PFSK-1 (cell line): ENCODE measurements at regions not wholly inside any gene's neighbourhood (a gene's known extent, or its start where the extent isn't known, plus 50 kb on each side); places are given as distances from the start of the nearest gene placed in this dataset.

Experiments
- POLR2AphosphoS5 ChIP-seq: IDR thresholded peaks from 2 replicates; pipeline ENCODE4 v1.6.1; 2012; ENCODE audit warnings: low read depth, mild to moderate bottlenecking, control low read depth, low read length, moderate library complexity
- SIN3A ChIP-seq: IDR thresholded peaks from 2 replicates; pipeline ENCODE4 v1.6.1; 2012; ENCODE audit warnings: mild to moderate bottlenecking, low read length, moderate library complexity, borderline replicate concordance; ENCODE audit not compliant: insufficient read depth
- TAF1 ChIP-seq: IDR thresholded peaks from 2 replicates; pipeline ENCODE4 v1.6.1; 2012; ENCODE audit warnings: low read length, control low read depth, borderline replicate concordance; ENCODE audit not compliant: insufficient read depth

DNA sequence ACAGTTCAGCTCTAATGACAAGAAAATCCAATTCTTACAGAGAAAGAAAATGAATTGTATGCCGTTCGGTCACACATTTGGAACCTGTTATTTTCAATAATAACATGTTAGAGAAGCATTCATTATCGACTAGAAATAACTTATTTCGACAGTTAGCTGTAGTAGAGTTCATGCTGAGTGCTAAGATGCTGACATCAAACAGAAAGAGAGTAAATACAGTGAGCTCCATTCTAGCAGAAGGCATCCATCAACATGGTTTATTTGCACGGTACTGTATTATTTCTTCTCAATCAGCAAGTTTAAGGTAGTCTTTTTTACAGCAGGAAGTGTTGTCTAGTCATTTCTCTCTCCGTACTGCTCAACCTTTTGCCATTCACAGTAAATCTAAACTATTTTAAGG lies 732.1 kb downstream of the STIM2 start:
- TF ChIP-seq SIN3A (no peak), POLR2AphosphoS5 (no peak), TAF1 (no peak)
